ENCODE measurements at regions not wholly inside any gene's neighbourhood (a gene's known extent, or its start where the extent isn't known, plus 50 kb on each side); places are given as distances from the start of the nearest gene placed in this dataset.

GRCh38 chr11:80515097-80515496 is 1074.3 kb upstream of the TENM4 start:
- no peak for DNase-seq (ENCODE audit: low read depth in 1 of 2, low spot score in 1 of 2)
- no peak for TF ChIP-seq JUND (IDR thresholded peaks at IDR 0.05; ENCODE audit: low read depth)
- in situ Hi-C loops (cut with HindIII; ENCODE audit: low pct_unique_long_range_greater_than_20kb, low sequenced_read_pairs) = no loop called here

DNA sequence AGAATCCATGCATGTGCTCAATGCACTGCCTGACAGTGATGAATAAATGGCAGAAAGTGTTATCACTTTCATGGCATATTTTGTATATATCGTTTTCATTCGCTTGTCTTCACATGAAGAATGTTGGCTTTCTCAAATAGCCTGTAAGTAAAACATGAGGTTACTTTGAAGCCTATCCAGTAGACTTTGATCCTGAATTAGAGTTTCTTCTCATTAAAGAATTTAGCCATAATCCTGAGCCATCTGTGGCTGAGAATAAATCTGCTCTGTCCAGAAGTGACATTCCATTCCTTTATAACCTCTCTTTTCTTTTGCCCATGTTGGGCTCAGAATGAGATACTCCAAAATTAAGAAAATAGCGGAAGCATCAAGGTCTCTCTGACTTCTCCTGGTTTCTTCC is 1071.7 kb upstream of the TENM4 start:
- no peak for DNase-seq (ENCODE audit: low read depth in 1 of 2, low spot score in 1 of 2)
- no peak for TF ChIP-seq JUND (IDR thresholded peaks at IDR 0.05; ENCODE audit: low read depth)
- in situ Hi-C loops (cut with HindIII; ENCODE audit: low pct_unique_long_range_greater_than_20kb, low sequenced_read_pairs) = no loop called here

GRCh38 chr11:80505771-80506170 is 1064.9 kb upstream of the TENM4 start:
- in situ Hi-C loops (cut with HindIII; ENCODE audit: low pct_unique_long_range_greater_than_20kb, low sequenced_read_pairs) = no loop called here
- TF ChIP-seq JUND (IDR thresholded peaks at IDR 0.05; ENCODE audit: low read depth) = no peak
- no peak for DNase-seq (ENCODE audit: low read depth in 1 of 2, low spot score in 1 of 2)

DNA sequence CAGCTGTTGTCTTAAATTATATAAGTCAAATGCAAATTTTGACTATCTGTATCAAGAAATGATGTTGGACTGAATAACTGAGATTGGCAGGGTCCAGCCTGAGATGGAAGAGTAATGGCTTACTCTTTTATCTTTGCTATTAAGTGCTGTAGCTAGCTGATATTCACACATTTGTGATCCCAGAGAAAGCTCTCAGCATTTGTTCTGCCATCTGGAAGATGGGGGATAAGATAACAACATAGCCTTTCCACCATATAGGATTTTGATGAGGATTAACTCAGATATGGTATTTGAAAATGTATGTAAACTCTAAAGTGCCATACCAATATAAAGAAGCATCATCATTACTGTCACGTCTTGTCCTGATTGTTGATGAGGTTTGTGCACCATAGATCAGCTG is 1063.2 kb upstream of the TENM4 start:
- TF ChIP-seq JUND (IDR thresholded peaks at IDR 0.05; ENCODE audit: low read depth) = no peak
- in situ Hi-C loops (cut with HindIII; ENCODE audit: low pct_unique_long_range_greater_than_20kb, low sequenced_read_pairs) = no loop called here
- DNase-seq (ENCODE audit: low read depth in 1 of 2, low spot score in 1 of 2) = no peak

- TF ChIP-seq JUND (IDR thresholded peaks at IDR 0.05; ENCODE audit: low read depth) = no peak
- DNase-seq (ENCODE audit: low read depth in 1 of 2, low spot score in 1 of 2) = no peak
- in situ Hi-C loops (cut with HindIII; ENCODE audit: low pct_unique_long_range_greater_than_20kb, low sequenced_read_pairs) = no loop called here
These were observed 1061.7 kb upstream of the TENM4 start for GRCh38 chr11:80502511-80502910.

- TF ChIP-seq JUND (IDR thresholded peaks at IDR 0.05; ENCODE audit: low read depth) = no peak
- in situ Hi-C loops (cut with HindIII; ENCODE audit: low pct_unique_long_range_greater_than_20kb, low sequenced_read_pairs) = no loop called here
- DNase-seq (ENCODE audit: low read depth in 1 of 2, low spot score in 1 of 2) = no peak
These were observed 1054.3 kb upstream of the TENM4 start for GRCh38 chr11:80495116-80495515.

- DNase-seq (ENCODE audit: low read depth in 1 of 2, low spot score in 1 of 2) = no peak
- in situ Hi-C loops (cut with HindIII; ENCODE audit: low pct_unique_long_range_greater_than_20kb, low sequenced_read_pairs) = no loop called here
- TF ChIP-seq JUND (IDR thresholded peaks at IDR 0.05; ENCODE audit: low read depth) = no peak
These were observed 1047.1 kb upstream of the TENM4 start for GRCh38 chr11:80487952-80488351.

DNA sequence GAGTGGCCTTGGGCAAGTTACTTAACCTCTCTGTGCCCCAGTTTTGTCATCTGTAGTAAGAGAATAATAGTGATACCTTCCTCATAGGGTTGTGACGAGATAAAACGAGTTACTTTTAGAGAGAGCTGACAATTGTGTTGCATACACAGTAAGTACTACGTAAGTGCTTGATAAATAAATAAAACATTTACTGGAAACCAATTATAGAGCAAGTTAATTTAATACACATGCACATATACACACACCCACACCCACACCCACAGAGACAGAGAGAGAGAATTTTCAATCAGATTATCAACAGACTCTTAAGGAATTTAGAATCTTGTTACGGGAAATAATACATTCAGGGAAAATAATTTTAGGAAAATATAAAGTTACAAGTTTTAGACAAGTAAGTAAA is 1045.8 kb upstream of the TENM4 start:
- no peak for DNase-seq (ENCODE audit: low read depth in 1 of 2, low spot score in 1 of 2)
- no peak for TF ChIP-seq JUND (IDR thresholded peaks at IDR 0.05; ENCODE audit: low read depth)
- in situ Hi-C loops (cut with HindIII; ENCODE audit: low pct_unique_long_range_greater_than_20kb, low sequenced_read_pairs) = no loop called here

- no peak for DNase-seq (ENCODE audit: low read depth in 1 of 2, low spot score in 1 of 2)
- in situ Hi-C loops (cut with HindIII; ENCODE audit: low pct_unique_long_range_greater_than_20kb, low sequenced_read_pairs) = no loop called here
- TF ChIP-seq JUND (IDR thresholded peaks at IDR 0.05; ENCODE audit: low read depth) = no peak
These were observed 1036.3 kb upstream of the TENM4 start for GRCh38 chr11:80477178-80477577.

- TF ChIP-seq JUND (IDR thresholded peaks at IDR 0.05; ENCODE audit: low read depth) = no peak
- in situ Hi-C loops (cut with HindIII; ENCODE audit: low pct_unique_long_range_greater_than_20kb, low sequenced_read_pairs) = no loop called here
- no peak for DNase-seq (ENCODE audit: low read depth in 1 of 2, low spot score in 1 of 2)
These were observed 1032.7 kb upstream of the TENM4 start for GRCh38 chr11:80473562-80473961.

DNA sequence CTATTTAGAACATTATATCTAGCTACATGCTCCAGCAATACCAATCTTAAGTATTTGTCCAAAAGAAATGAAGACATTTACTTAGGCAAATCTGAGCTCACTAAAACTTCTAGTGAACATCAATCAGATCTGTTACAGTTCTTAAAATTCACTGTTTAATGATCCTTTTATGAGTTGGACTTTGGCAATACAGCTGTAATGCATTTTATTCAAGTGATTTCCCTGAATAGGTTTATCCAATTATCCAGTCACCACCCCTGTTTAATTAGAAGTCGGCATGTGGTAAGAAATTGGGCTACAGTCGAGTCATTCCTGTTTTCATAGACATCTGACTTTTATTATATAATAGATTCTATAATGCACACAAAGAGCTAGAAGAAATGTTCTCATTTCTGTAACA is 1029.0 kb upstream of the TENM4 start:
- DNase-seq (ENCODE audit: low read depth in 1 of 2, low spot score in 1 of 2) = no peak
- in situ Hi-C loops (cut with HindIII; ENCODE audit: low pct_unique_long_range_greater_than_20kb, low sequenced_read_pairs) = no loop called here
- no peak for TF ChIP-seq JUND (IDR thresholded peaks at IDR 0.05; ENCODE audit: low read depth)

DNA sequence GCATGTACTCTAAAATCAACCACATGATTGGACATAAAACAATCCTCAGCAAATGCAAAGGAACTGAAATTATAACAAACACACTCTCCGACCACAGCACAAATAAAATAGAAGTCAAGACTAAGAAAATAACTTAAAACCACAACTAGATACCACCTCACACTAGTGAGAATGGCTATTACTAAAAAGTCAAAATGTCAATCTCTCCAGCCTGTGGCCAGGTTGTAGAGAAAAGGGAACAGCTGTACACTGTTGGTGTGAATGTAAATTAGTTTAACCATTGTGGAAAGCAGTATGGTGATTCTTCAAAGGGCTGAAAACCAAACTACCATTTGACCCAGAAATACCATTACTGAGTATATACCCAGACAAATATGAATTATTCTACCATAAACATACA is 1025.7 kb upstream of the TENM4 start:
- TF ChIP-seq JUND (IDR thresholded peaks at IDR 0.05; ENCODE audit: low read depth) = no peak
- in situ Hi-C loops (cut with HindIII; ENCODE audit: low pct_unique_long_range_greater_than_20kb, low sequenced_read_pairs) = no loop called here
- no peak for DNase-seq (ENCODE audit: low read depth in 1 of 2, low spot score in 1 of 2)

GRCh38 chr11:80462211-80462610 is 1021.4 kb upstream of the TENM4 start:
- no peak for DNase-seq (ENCODE audit: low read depth in 1 of 2, low spot score in 1 of 2)
- in situ Hi-C loops (cut with HindIII; ENCODE audit: low pct_unique_long_range_greater_than_20kb, low sequenced_read_pairs) = no loop called here
- TF ChIP-seq JUND (IDR thresholded peaks at IDR 0.05; ENCODE audit: low read depth) = no peak

GRCh38 chr11:80458376-80458775 is 1017.5 kb upstream of the TENM4 start:
- in situ Hi-C loops (cut with HindIII; ENCODE audit: low pct_unique_long_range_greater_than_20kb, low sequenced_read_pairs) = no loop called here
- no peak for DNase-seq (ENCODE audit: low read depth in 1 of 2, low spot score in 1 of 2)
- no peak for TF ChIP-seq JUND (IDR thresholded peaks at IDR 0.05; ENCODE audit: low read depth)

GRCh38 chr11:80457823-80458222 is 1017.0 kb upstream of the TENM4 start:
- no peak for DNase-seq (ENCODE audit: low read depth in 1 of 2, low spot score in 1 of 2)

More at GRCh38 chr11:80457823-80458222, 1017.0 kb upstream of the TENM4 start:
- no peak for TF ChIP-seq JUND (IDR thresholded peaks at IDR 0.05; ENCODE audit: low read depth)
- in situ Hi-C loops (cut with HindIII; ENCODE audit: low pct_unique_long_range_greater_than_20kb, low sequenced_read_pairs) = no loop called here
